ENCODE measurements at regions not wholly inside any gene's neighbourhood (a gene's known extent, or its start where the extent isn't known, plus 50 kb on each side); places are given as distances from the start of the nearest gene placed in this dataset.
"Not testable (repeated sequence)": the region's sequence is repeated elsewhere in the genome, so short reads cannot be mapped to it uniquely, and the experiment has no call there.

GRCh38 chr11:97028836-97029406 lies 639.1 kb downstream of the JRKL start:
- no peak for DNase-seq

GRCh38 chr11:97033178-97033577 lies 643.4 kb downstream of the JRKL start:
- DNase-seq: no peak

GRCh38 chr11:97048481-97048880 lies 658.7 kb downstream of the JRKL start:
- DNase-seq: no peak

GRCh38 chr11:97060184-97060583 lies 670.4 kb downstream of the JRKL start:
- no peak for DNase-seq

- DNase-seq: no peak
Measured at GRCh38 chr11:97069160-97069559, 679.3 kb downstream of the JRKL start.

GRCh38 chr11:97072420-97072819 lies 682.6 kb downstream of the JRKL start:
- DNase-seq: no peak

DNA sequence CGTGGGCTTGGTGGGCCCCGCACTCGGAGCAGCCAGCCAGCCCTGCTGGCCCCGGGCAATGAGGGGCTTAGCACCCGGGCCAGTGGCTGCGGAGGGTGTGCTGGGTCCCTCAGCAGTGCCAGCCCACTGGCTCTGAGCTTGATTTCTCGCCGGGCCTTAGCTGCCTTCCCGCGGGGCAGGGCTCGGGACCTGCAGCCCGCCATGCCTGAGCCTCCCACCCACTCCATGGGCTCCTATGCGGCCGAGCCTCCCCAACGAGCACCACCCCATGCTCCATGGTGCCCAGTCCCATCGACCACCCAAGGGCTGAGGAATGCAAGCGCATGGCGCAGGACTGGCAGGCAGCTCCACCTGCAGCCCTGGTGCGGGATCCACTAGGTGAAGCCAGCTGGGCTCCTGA lies 686.9 kb downstream of the JRKL start:
- DNase-seq: not testable (repeated sequence)

DNA sequence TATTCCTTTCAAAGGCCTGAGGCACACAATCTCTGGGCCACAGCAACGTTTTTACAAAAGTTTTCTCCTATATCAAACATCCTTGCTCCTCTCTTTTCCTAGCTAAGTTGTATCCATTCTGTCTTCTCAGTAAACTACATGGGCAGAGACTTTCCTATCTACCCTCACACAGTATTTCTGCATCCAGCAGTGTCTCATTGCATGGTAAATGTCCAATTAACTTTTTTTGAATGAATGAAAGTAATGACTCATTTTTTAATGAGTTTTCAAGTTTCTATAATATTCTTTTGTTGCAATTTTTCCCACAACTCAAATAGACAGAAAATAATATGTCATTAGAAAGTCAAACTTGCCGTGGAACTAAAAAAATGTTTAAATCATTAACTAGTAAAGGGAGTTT lies 688.6 kb downstream of the JRKL start:
- DNase-seq: no peak

DNA sequence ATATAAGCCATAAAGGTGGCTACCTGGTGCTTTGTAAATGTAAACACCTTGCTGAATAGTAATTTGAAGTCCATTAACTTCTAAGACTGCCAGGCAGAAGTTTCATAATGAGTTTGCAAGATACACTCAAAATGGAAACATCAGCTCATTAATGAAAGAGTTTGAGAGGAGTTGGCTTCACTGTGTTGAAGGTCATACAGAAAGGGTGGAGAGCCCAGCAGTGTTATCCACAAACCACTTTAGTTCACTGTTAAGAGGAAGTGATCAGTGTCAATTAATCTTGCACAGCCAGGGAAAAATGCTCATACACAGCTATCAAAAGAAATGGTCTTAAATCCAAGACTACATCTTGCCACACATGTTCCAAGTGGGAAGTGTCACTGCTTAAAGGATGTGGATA lies 689.4 kb downstream of the JRKL start:
- DNase-seq: no peak

DNA sequence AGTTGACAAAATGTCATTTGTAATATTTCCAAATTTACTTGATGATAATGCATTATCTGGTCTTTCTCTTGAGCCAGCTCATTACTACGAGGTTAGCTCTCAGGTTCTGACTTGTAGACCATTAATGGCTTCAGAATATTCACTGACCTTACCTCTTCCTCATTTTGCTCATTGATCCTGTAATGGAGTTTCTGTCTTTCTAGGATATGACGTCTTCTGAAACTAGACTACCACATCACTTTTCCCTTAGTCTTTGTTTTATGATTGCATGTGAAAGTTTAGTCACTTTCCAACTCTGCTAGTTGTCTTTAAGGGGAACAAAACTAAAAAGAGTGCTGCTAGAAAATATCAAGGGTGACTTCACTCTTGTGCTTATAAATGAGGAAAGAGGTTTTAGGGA lies 697.6 kb downstream of the JRKL start:
- no peak for DNase-seq

- DNase-seq: no peak
Measured at GRCh38 chr11:97092823-97093222, 703.0 kb downstream of the JRKL start.

DNA sequence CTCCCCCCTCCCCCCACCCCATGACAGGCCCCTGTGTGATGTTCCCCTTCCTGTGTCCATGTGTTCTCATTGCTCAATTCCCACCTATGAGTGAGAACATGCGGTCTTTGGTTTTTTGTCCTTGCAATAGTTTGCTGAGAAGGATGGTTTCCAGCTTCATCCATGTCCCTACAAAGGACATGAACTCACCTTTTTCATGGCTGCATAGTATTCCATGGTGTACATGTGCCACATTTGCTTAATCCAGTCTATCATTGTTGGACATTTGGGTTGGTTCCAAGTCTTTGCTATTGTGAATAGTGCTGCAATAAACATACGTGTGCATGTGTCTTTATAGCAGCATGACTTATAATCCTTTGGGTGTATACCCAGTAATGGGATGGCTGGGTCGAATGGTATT lies 712.4 kb downstream of the JRKL start:
- not testable (repeated sequence) for DNase-seq

DNA sequence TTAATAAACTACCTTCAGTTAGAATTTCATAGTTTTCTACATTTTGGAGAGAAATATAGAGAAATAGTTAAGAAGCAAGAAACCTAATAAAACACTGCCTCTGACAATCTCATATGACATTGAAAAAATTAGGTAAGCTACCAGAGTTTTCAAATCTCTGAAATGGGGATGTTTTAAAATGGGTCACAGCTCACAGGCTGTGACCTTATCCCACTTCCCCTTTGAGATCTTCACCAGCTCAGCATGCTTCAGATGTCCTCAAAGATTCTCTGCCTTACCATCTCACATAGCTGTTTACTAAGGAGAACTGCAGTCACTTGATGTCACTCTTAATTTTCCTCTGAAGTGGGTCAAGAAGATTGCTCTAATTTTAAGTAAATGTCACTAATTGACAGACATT lies 717.8 kb downstream of the JRKL start:
- no peak for DNase-seq

DNA sequence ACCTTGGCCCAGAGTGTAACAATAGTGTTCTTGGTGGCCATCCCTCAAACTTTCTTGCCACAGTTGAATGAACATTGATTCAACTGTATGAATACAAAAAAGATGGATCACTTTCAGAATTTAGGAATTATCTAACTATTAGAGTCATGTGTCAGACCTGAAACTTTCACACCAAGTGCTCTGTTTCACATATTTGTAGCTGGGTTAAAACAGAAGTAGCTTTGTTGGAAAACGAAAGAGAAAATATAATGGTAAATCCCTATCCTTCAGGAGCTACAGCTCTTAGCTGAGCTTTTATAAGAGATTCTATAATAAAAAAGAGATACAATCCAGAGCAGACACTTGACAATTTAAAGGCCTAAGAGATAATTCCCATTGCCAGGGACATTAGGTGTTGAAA lies 719.3 kb downstream of the JRKL start:
- DNase-seq: no peak

- no peak for DNase-seq
Measured at GRCh38 chr11:97110376-97110775, 720.6 kb downstream of the JRKL start.

- no peak for DNase-seq
Measured at GRCh38 chr11:97111559-97111958, 721.7 kb downstream of the JRKL start.

GRCh38 chr11:97118614-97119200 lies 728.9 kb downstream of the JRKL start:
- no peak for DNase-seq

GRCh38 chr11:97123237-97123636 lies 733.4 kb downstream of the JRKL start:
- no peak for DNase-seq

- no peak for DNase-seq
Measured at GRCh38 chr11:97136067-97136466, 746.3 kb downstream of the JRKL start.

GRCh38 chr11:97140885-97141494 lies 751.2 kb downstream of the JRKL start:
- peak in 1 of 5 experiments; percentile 6 for DNase-seq

- no peak for DNase-seq
Measured at GRCh38 chr11:97143463-97143862, 753.6 kb downstream of the JRKL start.

- DNase-seq: no peak
Measured at GRCh38 chr11:97149741-97150140, 759.9 kb downstream of the JRKL start.

- DNase-seq: no peak
Measured at GRCh38 chr11:97157221-97157740, 767.5 kb downstream of the JRKL start.

DNA sequence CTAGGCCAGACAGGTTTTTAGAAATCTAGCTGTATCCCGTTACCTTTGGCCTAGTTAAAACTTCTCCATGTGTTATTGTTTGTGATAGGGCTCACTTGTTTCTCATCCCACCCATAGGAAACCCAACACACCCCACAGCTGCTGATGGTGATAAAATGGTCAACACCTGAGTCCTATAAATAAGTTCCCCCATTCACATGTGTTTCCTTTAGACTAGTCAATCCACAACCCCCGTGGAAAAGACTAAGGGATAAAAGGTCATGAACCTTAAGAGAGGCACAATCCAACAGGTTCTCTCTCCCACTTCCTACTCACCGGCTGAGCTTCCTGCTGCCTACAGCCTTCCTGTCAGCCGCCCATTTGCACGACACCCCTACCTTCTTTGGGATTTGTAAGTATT lies 768.4 kb downstream of the JRKL start:
- DNase-seq: no peak

All from T-helper 2 cell (primary cell).